Ecto neural progenitor cell (in vitro differentiated cells): ENCODE measurements at regions not wholly inside any gene's neighbourhood (a gene's known extent, or its start where the extent isn't known, plus 50 kb on each side); places are given as distances from the start of the nearest gene placed in this dataset.

ENCODE experiments used
- DNase-seq: peaks from one replicate; pipeline ENCODE4 v3.0.0-alpha.2; 2018; ENCODE audit warnings: low spot score

DNA sequence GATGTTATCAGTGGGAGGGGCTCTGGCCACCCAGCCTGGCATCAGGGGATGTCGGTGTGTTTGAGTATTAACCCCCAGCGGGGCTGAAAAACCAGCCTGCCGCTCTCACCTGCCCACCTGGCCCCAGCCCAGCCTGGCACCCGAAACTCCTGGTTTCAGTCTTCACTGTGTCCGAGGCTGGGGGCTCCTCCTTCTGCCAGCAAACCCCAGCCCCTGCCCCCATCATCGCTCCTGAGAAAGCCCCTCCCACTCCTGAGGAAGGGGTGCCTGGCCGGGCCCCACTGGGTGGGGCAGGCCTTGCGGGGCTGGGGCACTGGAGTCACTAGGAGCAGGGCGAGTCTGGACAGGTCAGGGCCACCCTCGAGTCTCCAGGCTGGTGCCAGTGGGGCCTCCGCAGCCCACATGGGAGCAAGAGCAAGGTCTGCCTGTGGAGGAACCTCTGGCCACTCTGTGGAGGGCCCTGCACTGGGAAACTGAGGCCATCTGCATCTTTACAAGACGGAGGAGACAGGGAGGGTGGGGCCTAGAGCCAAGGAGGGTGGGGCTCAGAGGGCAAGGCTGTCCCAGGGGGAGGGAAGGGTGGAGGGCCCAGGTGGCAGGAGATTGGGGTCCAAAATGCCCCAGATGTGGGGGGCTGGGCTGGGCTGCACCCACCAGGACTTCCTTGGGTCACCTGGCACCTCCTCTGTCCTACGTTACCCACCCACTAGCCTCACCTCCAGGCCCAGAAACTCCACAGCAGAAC is 51.5 kb upstream of the NOTCH1 start:
- DNase-seq, result no peak

DNA sequence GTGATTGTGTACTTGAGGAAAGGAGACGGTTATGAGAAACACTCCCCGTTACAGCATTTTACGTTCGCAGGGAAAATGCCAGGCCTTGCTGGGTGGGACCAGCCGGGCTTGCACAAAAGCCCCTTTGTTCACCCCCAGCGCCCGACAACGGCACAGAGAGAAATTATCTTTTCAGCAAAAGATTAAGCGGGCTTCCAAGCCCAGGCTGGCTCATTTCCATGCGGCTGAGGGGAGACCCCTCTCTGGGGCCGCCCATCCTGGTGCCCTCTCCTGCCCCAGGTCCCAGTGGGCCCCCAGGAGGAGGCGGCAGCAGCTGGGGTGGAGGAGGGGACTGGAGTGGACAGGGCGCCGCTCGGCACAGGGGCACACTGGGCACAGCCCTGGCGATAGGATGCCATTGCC is 50.8 kb upstream of the NOTCH1 start:
- DNase-seq, result no peak

DNA sequence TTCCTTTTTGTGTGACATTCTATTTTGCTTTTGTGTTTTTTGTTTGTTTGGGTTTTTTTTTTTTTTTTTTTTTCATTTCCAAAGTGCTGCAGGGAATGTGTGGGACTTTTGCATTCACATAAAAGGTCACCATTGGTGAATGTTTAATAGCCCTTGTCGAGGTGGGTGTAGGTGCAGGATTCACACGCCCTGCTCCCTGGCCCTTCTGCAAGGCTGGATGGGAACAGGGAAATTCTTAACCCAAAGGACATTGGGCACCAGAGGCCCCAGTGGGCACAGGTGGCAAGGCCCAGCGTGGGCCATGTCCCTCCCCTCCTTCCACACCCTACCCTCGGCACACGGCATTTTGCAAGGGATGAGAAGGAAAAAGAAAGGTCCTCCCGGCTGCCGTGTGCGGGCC is 50.4 kb upstream of the NOTCH1 start:
- no peak for DNase-seq

DNA sequence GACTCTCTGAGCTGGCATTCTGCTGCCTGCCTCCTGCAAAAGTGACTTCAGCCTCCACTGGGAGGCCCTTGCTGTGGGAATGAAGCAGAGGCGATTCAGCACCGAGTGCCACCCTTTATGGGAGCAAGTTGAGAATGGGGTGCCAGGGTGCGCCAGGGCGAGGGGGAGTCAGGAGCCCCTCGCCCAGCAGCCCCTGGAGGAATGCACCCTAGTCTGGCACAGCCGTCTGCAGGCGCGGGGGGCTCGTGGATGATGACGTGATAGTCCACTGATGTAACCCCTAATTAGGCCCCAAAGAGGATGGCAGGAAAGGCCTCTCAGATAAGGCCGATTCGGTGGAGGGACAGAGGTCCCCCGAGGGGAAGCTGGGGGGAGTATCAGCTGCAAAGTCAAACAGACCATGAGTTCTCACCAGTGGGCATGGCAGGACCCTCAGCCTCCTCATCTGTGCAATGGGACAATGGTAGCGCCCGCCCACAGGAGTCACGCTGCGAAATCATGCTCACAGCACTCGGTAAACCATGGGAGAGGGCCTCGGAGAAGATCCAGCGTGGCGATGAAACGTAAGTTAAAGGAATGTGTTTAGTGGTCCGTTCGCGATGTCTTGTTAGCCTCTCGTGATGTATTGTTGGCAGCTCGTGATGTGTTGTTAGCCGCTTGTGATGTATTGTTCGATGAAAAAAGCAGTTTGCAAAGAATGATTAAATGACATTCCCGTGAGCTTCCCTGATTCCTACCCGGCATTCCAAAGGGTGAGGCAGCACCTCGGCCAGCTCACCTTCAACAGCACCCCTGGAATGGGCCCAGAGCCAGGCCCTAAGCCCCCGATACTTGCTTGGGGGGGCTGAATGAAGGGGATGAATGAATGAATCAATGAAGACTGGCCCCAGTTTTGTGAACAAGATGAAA is 49.7 kb upstream of the NOTCH1 start:
- no peak for DNase-seq
